Neural progenitor cell (in vitro differentiated cells): ENCODE measurements at regions not wholly inside any gene's neighbourhood (a gene's known extent, or its start where the extent isn't known, plus 50 kb on each side); places are given as distances from the start of the nearest gene placed in this dataset.

Experiments used
- DNase-seq: peaks from one replicate; pipeline ENCODE4 v3.0.0-alpha.2; 2016; ENCODE audit warnings: low spot score
- H2AFZ ChIP-seq: fragments of 200-600 bp; sonication (generic); replicated peaks from 2 replicates; pipeline ENCODE4 v1.6.1; 2016; ENCODE audit warnings: antibody characterized with exemption
- H3F3A ChIP-seq: fragments of 200-600 bp; sonication (generic); 2 replicates; pipeline ENCODE4 v1.6.1; 2016; ENCODE audit warnings: antibody characterized with exemption, low read depth
- H3K27ac ChIP-seq: fragments of 200-600 bp; sonication (generic); 2 replicates; pipeline ENCODE4 v1.5.1; 2016; ENCODE audit warnings: mild to moderate bottlenecking
- H3K27me3 ChIP-seq: fragments of 200-600 bp; sonication (generic); 2 replicates; pipeline ENCODE4 v1.6.1; 2016; ENCODE audit warnings: mild to moderate bottlenecking, moderate library complexity
- H3K36me3 ChIP-seq: fragments of 200-600 bp; sonication (generic); 2 replicates; pipeline ENCODE4 v1.5.1; 2016
- H3K4me1 ChIP-seq: fragments of 200-600 bp; sonication (generic); 2 replicates; pipeline ENCODE4 v1.6.1; 2016; ENCODE audit warnings: mixed run types
- H3K4me2 ChIP-seq: fragments of 200-600 bp; sonication (generic); 2 replicates; pipeline ENCODE4 v1.6.1; 2016
- H3K4me3 ChIP-seq: fragments of 200-600 bp; sonication (generic); 2 replicates; pipeline ENCODE4 v1.5.1; 2016
- H3K79me2 ChIP-seq: fragments of 200-600 bp; sonication (generic); 2 replicates; pipeline ENCODE4 v1.6.1; 2016; ENCODE audit warnings: low read depth
- H3K9ac ChIP-seq: fragments of 200-600 bp; sonication (generic); 2 replicates; pipeline ENCODE4 v1.6.1; 2016
- H3K9me3 ChIP-seq: fragments of 200-600 bp; sonication (generic); 2 replicates; pipeline ENCODE4 v1.5.1; 2016; ENCODE audit warnings: low read depth
- H4K20me1 ChIP-seq: fragments of 200-600 bp; sonication (generic); 2 replicates; pipeline ENCODE4 v1.6.1; 2016; ENCODE audit warnings: low read depth
- H3K27ac Mint-ChIP-seq: 3 replicates; pipeline ENCODE4 v1.8.0; 2021; ENCODE audit warnings: mixed read lengths
- H3K27me3 Mint-ChIP-seq: 2 replicates; pipeline ENCODE4 v1.8.0; 2022; ENCODE audit warnings: low read depth, mild to moderate bottlenecking, inconsistent platforms, moderate library complexity, mixed read lengths; ENCODE audit not compliant: insufficient read depth
- H3K36me3 Mint-ChIP-seq: 3 replicates; pipeline ENCODE4 v1.8.0; 2021; ENCODE audit warnings: mixed read lengths
- H3K4me1 Mint-ChIP-seq: 3 replicates; pipeline ENCODE4 v1.8.0; 2021; ENCODE audit warnings: mixed read lengths
- H3K4me3 Mint-ChIP-seq: 3 replicates; pipeline ENCODE4 v1.8.0; 2021; ENCODE audit warnings: mild to moderate bottlenecking, moderate library complexity, mixed read lengths
- H3K9me3 Mint-ChIP-seq: 3 replicates; pipeline ENCODE4 v1.8.0; 2020; ENCODE audit warnings: mixed read lengths
- EZH2 ChIP-seq: fragments of 200-600 bp; sonication (generic); IDR thresholded peaks from 2 replicates; pipeline ENCODE4 v1.6.1; 2017; ENCODE audit warnings: antibody characterized with exemption, mild to moderate bottlenecking, moderate library complexity
- EZH2phosphoT487 ChIP-seq: fragments of 200-600 bp; sonication (generic); IDR thresholded peaks from 2 replicates; pipeline ENCODE4 v1.6.1; 2017; ENCODE audit warnings: antibody characterized with exemption
- TF ChIP-seq, protein P1 (sequence below): fragments of 200-600 bp; sonication (generic); IDR thresholded peaks from 2 replicates; pipeline ENCODE4 v1.5.1; 2017; ENCODE audit warnings: antibody characterized with exemption, mild to moderate bottlenecking

- no peak for DNase-seq
- H3K27ac Mint-ChIP-seq, result no peak overlapping the region
- Histone ChIP-seq H3K9me3 (no peaks in the 10 kb centered on the region), H4K20me1 (no peaks in the 10 kb centered on the region), H3K4me1 (peaks cover 14% of the 10 kb centered on the region), H3K9ac (no peak overlapping the region), H3K4me2 (no peak overlapping the region), H2AFZ (no peak overlapping the region), H3K4me3 (no peak overlapping the region), H3F3A (no peaks in the 10 kb centered on the region), H3K27me3 (no peaks in the 10 kb centered on the region), H3K79me2 (no peaks in the 10 kb centered on the region), H3K36me3 (no peaks in the 10 kb centered on the region), H3K27ac (no peak overlapping the region)
- no peaks in the 10 kb centered on the region for H3K36me3 Mint-ChIP-seq
- peaks cover 2% of the 10 kb centered on the region for H3K27me3 Mint-ChIP-seq
- no peaks in the 10 kb centered on the region for H3K9me3 Mint-ChIP-seq
- TF ChIP-seq, protein P1, sequence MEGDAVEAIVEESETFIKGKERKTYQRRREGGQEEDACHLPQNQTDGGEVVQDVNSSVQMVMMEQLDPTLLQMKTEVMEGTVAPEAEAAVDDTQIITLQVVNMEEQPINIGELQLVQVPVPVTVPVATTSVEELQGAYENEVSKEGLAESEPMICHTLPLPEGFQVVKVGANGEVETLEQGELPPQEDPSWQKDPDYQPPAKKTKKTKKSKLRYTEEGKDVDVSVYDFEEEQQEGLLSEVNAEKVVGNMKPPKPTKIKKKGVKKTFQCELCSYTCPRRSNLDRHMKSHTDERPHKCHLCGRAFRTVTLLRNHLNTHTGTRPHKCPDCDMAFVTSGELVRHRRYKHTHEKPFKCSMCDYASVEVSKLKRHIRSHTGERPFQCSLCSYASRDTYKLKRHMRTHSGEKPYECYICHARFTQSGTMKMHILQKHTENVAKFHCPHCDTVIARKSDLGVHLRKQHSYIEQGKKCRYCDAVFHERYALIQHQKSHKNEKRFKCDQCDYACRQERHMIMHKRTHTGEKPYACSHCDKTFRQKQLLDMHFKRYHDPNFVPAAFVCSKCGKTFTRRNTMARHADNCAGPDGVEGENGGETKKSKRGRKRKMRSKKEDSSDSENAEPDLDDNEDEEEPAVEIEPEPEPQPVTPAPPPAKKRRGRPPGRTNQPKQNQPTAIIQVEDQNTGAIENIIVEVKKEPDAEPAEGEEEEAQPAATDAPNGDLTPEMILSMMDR, result no peak
- no peak for TF ChIP-seq EZH2
- TF ChIP-seq EZH2phosphoT487, result no peak
- H3K4me3 Mint-ChIP-seq, result no peak overlapping the region
- H3K4me1 Mint-ChIP-seq, result peaks cover 8% of the 10 kb centered on the region
Observed at GRCh38 chr3:78287085-78287484, 1247.2 kb downstream of the ROBO2 start.

GRCh38 chr3:78293284-78293683 is 1253.4 kb downstream of the ROBO2 start:
- H3K4me2 ChIP-seq, result no peak overlapping the region
- Mint-ChIP-seq H3K36me3 (no peaks in the 10 kb centered on the region), H3K4me3 (no peak overlapping the region), H3K9me3 (peaks cover 2% of the 10 kb centered on the region), H3K27ac (no peak overlapping the region), H3K4me1 (no peaks in the 10 kb centered on the region), H3K27me3 (peaks cover 2% of the 10 kb centered on the region)
- no peaks in the 10 kb centered on the region for H3K36me3 ChIP-seq
- no peak overlapping the region for H2AFZ ChIP-seq
- no peaks in the 10 kb centered on the region for H4K20me1 ChIP-seq
- H3K9me3 ChIP-seq, result no peaks in the 10 kb centered on the region
- no peaks in the 10 kb centered on the region for H3K4me1 ChIP-seq
- H3K27ac ChIP-seq, result no peak overlapping the region
- H3F3A ChIP-seq, result no peaks in the 10 kb centered on the region
- no peak overlapping the region for H3K4me3 ChIP-seq
- no peaks in the 10 kb centered on the region for H3K27me3 ChIP-seq
- no peaks in the 10 kb centered on the region for H3K79me2 ChIP-seq
- no peak overlapping the region for H3K9ac ChIP-seq
- TF ChIP-seq, protein P1, result no peak
- no peak for TF ChIP-seq EZH2phosphoT487
- no peak for TF ChIP-seq EZH2
- no peak for DNase-seq

DNA sequence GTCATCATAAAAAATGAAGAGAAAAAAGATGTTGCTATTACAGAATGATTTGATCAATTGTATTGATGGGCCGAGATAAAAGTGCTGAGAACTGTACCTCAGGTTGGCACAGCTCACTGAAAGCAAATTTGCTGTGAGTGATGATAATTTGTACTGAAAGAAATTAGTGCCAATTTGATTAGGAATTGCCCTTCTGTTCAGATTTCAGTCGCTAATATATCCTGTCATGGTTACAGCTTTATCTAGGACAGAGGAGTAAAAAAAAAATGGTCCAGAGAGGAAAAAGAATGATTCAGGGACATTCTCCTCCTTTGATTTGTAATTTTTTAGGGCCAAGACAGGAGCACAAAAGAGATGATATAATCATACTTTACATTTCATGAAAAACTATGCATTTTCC is 1264.2 kb downstream of the ROBO2 start:
- no peak for DNase-seq
- no peak overlapping the region for H2AFZ ChIP-seq
- H3K9me3 Mint-ChIP-seq, result peaks cover 4% of the 10 kb centered on the region
- TF ChIP-seq, protein P1, result no peak
- no peak for TF ChIP-seq EZH2
- no peak for TF ChIP-seq EZH2phosphoT487
- H3K36me3 Mint-ChIP-seq, result no peaks in the 10 kb centered on the region
- no peaks in the 10 kb centered on the region for H3K9me3 ChIP-seq
- H3K27me3 Mint-ChIP-seq, result no peaks in the 10 kb centered on the region
- no peaks in the 10 kb centered on the region for H3F3A ChIP-seq
- H3K4me1 Mint-ChIP-seq, result no peaks in the 10 kb centered on the region
- H4K20me1 ChIP-seq, result no peaks in the 10 kb centered on the region
- no peaks in the 10 kb centered on the region for H3K4me1 ChIP-seq
- H3K4me3 Mint-ChIP-seq, result no peak overlapping the region
- no peaks in the 10 kb centered on the region for H3K79me2 ChIP-seq
- H3K4me3 ChIP-seq, result no peak overlapping the region
- H3K27me3 ChIP-seq, result no peaks in the 10 kb centered on the region
- H3K4me2 ChIP-seq, result no peak overlapping the region
- H3K36me3 ChIP-seq, result no peaks in the 10 kb centered on the region
- H3K27ac Mint-ChIP-seq, result no peak overlapping the region
- no peak overlapping the region for H3K9ac ChIP-seq
- H3K27ac ChIP-seq, result no peak overlapping the region
